ENCODE measurements at regions not wholly inside any gene's neighbourhood (a gene's known extent, or its start where the extent isn't known, plus 50 kb on each side); places are given as distances from the start of the nearest gene placed in this dataset.

GRCh38 chr3:18885612-18886011, 262.7 kb upstream of the KCNH8 start:
- ATAC-seq (ENCODE audit: poor library complexity): no peak
- H3K27ac Mint-ChIP-seq: no peak overlapping the region

GRCh38 chr3:18883571-18883970, 264.7 kb upstream of the KCNH8 start:
- Mint-ChIP-seq H3K36me3 (ENCODE audit: low read depth) (no peaks in the 10 kb centered on the region), H3K9me3 (no peaks in the 10 kb centered on the region), H3K27me3 (peaks cover 10% of the 10 kb centered on the region), H3K4me3 (no peak overlapping the region), H3K4me1 (ENCODE audit: low read depth) (peaks cover 6% of the 10 kb centered on the region), H3K27ac (no peak overlapping the region)
- peaks cover 0 to 5% of the 10 kb centered on the region in 2 experiments for H3K9me3 ChIP-seq (ENCODE audit: control insufficient read depth in 1 of 2, insufficient read depth in 1 of 2, low read length in 2 of 2)
- ATAC-seq (ENCODE audit: poor library complexity): no peak
- intact Hi-C loops (cut with DNase I, micrococcal nuclease): no loop called here
- no peak for DNase-seq
- H3K27me3 ChIP-seq (ENCODE audit: control insufficient read depth in 1 of 2, insufficient read depth in 2 of 2, low read length in 2 of 2): no peaks in the 10 kb centered on the region
- CTCF ChIA-PET: no interaction called here
- POLR2A ChIA-PET: no interaction called here
- no peak for TF ChIP-seq CTCF (IDR thresholded peaks at IDR 0.05)
- no peaks in the 10 kb centered on the region for H3K36me3 ChIP-seq (ENCODE audit: insufficient read depth, low read length)
- H3K4me3 ChIP-seq (ENCODE audit: low read length): no peak overlapping the region
- H3K27ac ChIP-seq (ENCODE audit: low read depth in 1 of 2, low read length in 2 of 2): no peak overlapping the region
- H3K4me1 ChIP-seq (ENCODE audit: insufficient read depth, low read length): no peaks in the 10 kb centered on the region

More at GRCh38 chr3:18885612-18886011, 262.7 kb upstream of the KCNH8 start:
- Mint-ChIP-seq H3K9me3 (no peaks in the 10 kb centered on the region), H3K36me3 (ENCODE audit: low read depth) (no peaks in the 10 kb centered on the region), H3K27me3 (peaks cover 18% of the 10 kb centered on the region), H3K4me3 (no peak overlapping the region), H3K4me1 (ENCODE audit: low read depth) (peaks cover 6% of the 10 kb centered on the region)
- Histone ChIP-seq H3K27me3 (ENCODE audit: control insufficient read depth in 1 of 2, insufficient read depth in 2 of 2, low read length in 2 of 2) (no peaks in the 10 kb centered on the region), H3K36me3 (ENCODE audit: insufficient read depth, low read length) (no peaks in the 10 kb centered on the region), H3K9me3 (ENCODE audit: control insufficient read depth in 1 of 2, insufficient read depth in 1 of 2, low read length in 2 of 2) (peaks cover 0 to 5% of the 10 kb centered on the region in 2 experiments), H3K27ac (ENCODE audit: low read depth in 1 of 2, low read length in 2 of 2) (no peak overlapping the region), H3K4me1 (ENCODE audit: insufficient read depth, low read length) (no peaks in the 10 kb centered on the region), H3K4me3 (ENCODE audit: low read length) (no peak overlapping the region)
- intact Hi-C loops (cut with DNase I, micrococcal nuclease): no loop called here
- ChIA-PET CTCF (no interaction called here), POLR2A (no interaction called here)
- TF ChIP-seq CTCF (IDR thresholded peaks at IDR 0.05): no peak
- DNase-seq: no peak

- H3K27me3 ChIP-seq (ENCODE audit: control insufficient read depth in 1 of 2, insufficient read depth in 2 of 2, low read length in 2 of 2): no peaks in the 10 kb centered on the region
- ATAC-seq (ENCODE audit: poor library complexity) (no peak), DNase-seq (no peak)
- peaks cover 0 to 3% of the 10 kb centered on the region in 2 experiments for H3K9me3 ChIP-seq (ENCODE audit: control insufficient read depth in 1 of 2, insufficient read depth in 1 of 2, low read length in 2 of 2)
- TF ChIP-seq CTCF (IDR thresholded peaks at IDR 0.05): no peak
- ChIA-PET CTCF (no interaction called here), POLR2A (no interaction called here)
- H3K27me3 Mint-ChIP-seq: no peaks in the 10 kb centered on the region
- H3K27ac Mint-ChIP-seq: no peak overlapping the region
- no peak overlapping the region for H3K4me3 ChIP-seq (ENCODE audit: low read length)
- H3K36me3 Mint-ChIP-seq (ENCODE audit: low read depth): no peaks in the 10 kb centered on the region
- no peaks in the 10 kb centered on the region for H3K9me3 Mint-ChIP-seq
- H3K4me3 Mint-ChIP-seq: no peak overlapping the region
- H3K4me1 Mint-ChIP-seq (ENCODE audit: low read depth): no peaks in the 10 kb centered on the region
- intact Hi-C loops (cut with DNase I, micrococcal nuclease): no loop called here
- no peaks in the 10 kb centered on the region for H3K36me3 ChIP-seq (ENCODE audit: insufficient read depth, low read length)
- H3K4me1 ChIP-seq (ENCODE audit: insufficient read depth, low read length): no peaks in the 10 kb centered on the region
- H3K27ac ChIP-seq (ENCODE audit: low read depth in 1 of 2, low read length in 2 of 2): no peak overlapping the region
These were observed 267.6 kb upstream of the KCNH8 start for GRCh38 chr3:18880691-18881090.

All from CD4-positive, alpha-beta T cell (primary cell).